Choroid plexus epithelial cell (primary cell): ENCODE measurements at regions not wholly inside any gene's neighbourhood (a gene's known extent, or its start where the extent isn't known, plus 50 kb on each side); places are given as distances from the start of the nearest gene placed in this dataset.

Experiments used
- DNase-seq: peaks from one replicate; pipeline ENCODE4 v3.0.0-alpha.2; 2010; ENCODE audit warnings: low read depth
- H3K4me3 ChIP-seq: 2 replicates; pipeline ENCODE4 v1.5.1; 2011; ENCODE audit warnings: low read depth, mild to moderate bottlenecking, control low read depth, low read length, moderate library complexity
- CTCF ChIP-seq: conservative IDR thresholded peaks from 2 replicates; pipeline ENCODE4 v1.5.1; 2011; ENCODE audit warnings: low read depth, mild to moderate bottlenecking, control low read depth, inconsistent platforms, low read length, moderate library complexity

GRCh38 chr2:223155956-223156355 is 104.0 kb downstream of the KCNE4 start:
- no peak overlapping the region for H3K4me3 ChIP-seq
- no peak for TF ChIP-seq CTCF
- DNase-seq = no peak

- no peak overlapping the region for H3K4me3 ChIP-seq
- TF ChIP-seq CTCF = no peak
- no peak for DNase-seq
These were observed 110.0 kb downstream of the KCNE4 start for GRCh38 chr2:223161873-223162458.

DNA sequence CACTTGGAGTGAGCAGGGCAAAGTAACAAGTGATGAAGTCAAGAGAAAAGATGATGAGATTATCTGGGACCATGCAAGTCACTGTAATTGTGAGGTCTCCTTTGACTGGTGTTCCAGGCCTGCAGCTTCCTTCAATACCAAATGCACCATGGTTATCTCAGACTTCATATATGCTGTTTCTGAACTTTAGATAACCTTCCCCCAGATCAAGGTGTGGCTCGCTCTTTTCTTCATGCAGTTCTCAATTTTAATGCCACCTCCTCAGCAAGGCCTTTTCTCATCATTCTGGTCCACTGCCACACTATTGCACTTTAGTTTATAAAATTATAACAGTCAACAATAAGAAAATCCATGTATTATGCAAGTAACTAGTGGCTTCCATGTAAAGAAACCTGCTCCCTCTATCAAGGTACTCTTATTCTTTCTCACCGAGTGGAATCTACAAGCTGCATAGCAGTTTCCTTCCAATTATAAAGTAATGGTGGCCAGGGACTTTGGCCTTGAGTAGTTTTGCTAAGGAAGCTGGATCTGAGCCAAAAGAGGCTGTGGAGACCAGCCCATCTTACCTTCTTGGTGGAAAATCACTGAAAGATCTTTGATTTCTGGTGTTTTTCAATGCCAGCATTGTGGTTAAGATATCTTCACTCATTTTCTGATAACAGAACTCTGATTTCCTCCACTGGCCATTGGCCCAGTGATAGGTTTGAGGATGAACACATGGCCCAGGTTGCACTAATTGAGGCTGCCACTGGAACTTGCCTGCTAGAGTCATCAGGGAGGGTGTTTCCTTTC is 113.6 kb downstream of the KCNE4 start:
- H3K4me3 ChIP-seq = no peak overlapping the region
- no peak for TF ChIP-seq CTCF
- no peak for DNase-seq

- DNase-seq = no peak
- TF ChIP-seq CTCF = no peak
- no peak overlapping the region for H3K4me3 ChIP-seq
These were observed 114.2 kb downstream of the KCNE4 start for GRCh38 chr2:223166215-223166493.

- no peak overlapping the region for H3K4me3 ChIP-seq
These were observed 115.1 kb downstream of the KCNE4 start for GRCh38 chr2:223166983-223167650.

DNA sequence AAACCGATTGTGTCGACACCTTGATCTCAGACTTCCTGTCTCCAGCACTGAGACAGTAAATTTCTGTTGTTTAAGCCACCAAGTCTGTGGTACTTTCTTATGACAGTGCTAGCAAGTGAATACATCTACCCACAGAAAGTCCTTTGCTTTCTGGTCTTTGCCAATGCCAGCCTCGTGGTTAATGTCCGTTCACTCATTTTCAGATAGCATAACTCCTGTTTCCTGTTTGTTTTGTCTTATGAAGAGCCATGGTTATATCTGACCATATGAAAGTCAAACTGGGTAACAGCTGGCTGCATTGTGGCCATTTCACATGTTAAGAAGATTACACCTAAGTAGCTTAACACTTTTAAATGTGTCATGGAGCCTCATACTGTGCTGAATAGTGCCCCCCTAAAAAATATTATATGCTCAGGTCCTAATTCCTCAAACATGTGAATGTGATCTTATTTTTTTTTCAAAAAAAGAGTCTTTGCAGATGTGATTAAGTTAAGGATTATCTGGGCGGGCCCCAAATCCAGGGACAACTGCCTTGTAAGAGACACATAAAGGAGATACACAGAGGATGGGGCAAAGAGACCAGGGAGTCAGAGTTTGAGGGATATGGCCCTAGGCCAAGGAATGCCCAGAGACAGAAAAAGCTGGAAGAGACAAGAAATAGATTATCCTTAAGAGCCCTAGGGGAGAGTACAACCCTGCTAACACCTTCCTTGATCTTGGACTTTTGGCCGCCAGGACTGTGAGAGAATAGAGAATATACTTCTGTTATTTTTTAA is 118.0 kb downstream of the KCNE4 start:
- no peak for DNase-seq
- TF ChIP-seq CTCF = no peak
- H3K4me3 ChIP-seq = no peak overlapping the region

More at GRCh38 chr2:223166983-223167650, 115.1 kb downstream of the KCNE4 start:
- no peak for TF ChIP-seq CTCF
- no peak for DNase-seq
